GM18499 (cell line): ENCODE measurements at regions not wholly inside any gene's neighbourhood (a gene's known extent, or its start where the extent isn't known, plus 50 kb on each side); places are given as distances from the start of the nearest gene placed in this dataset.
"Not testable (repeated sequence)": the region's sequence is repeated elsewhere in the genome, so short reads cannot be mapped to it uniquely, and the experiment has no call there.

Source experiments
- ATAC-seq: cut with Tn5 transposase; IDR thresholded peaks from one replicate; pipeline ENCODE4 v1.9.1; 2021; ENCODE audit warnings: moderate number of reproducible peaks; ENCODE audit not compliant: insufficient read depth, unreplicated experiment

DNA sequence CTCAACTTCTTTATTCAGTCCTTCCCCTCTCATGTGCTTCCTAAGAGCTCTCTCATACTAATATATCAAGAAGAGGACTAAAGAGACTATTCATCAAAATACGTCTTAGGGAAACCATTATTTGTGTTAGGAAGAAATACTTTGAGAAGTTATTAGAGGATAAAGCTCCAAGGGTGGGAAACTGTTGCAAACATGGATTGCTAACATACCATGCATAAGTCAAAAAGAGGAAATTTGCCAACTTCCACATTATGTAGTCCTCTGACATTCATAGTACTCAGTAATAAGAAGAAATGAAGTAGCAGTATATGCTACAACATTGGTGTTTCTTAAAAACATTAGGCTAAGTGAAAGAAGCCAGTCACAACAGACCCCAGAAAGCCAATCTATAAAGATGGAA, 128.8 kb upstream of the CLEC14A start:
- ATAC-seq = no peak

- no peak for ATAC-seq
Measured at GRCh38 chr14:38367922-38368321, 112.0 kb upstream of the CLEC14A start.

DNA sequence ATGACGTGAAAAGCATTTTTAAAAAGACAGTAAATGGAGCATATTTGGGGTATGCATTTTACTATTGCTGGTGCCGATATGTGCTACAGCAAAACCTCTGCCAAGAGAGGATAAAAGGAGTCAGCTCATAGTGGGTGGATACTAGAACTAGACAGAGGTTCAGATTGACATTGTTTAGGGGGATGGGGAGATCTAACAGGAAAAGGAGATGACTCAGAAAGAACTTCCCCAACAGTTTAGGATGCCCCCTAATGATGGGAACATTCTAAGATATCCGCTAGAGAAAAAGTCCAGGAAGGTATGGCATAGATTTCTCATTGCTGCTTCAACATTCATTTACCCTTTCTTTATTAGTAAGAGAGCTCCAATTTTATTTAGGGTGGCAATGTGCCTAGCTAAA, 110.5 kb upstream of the CLEC14A start:
- ATAC-seq = no peak

DNA sequence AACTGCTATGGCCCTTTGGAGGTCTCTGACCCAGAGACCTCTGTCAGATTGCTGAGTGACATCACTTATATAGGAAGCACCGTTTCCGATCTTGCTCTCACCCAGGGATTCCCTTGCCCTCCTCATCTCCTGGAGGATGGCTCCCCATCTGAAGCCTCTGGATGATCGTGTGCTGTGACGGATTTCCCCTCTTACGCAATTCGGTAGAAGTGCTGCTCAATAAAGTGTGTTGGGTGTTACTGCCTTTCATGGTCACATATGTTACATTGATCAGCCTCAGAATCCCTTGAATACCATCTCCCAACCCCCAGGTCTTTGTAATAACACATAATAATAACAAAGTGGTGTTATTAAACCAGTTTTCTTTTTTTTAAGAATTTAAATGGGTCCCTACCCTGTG, 107.3 kb upstream of the CLEC14A start:
- no peak for ATAC-seq

GRCh38 chr14:38357557-38357956, 101.7 kb upstream of the CLEC14A start:
- no peak for ATAC-seq

DNA sequence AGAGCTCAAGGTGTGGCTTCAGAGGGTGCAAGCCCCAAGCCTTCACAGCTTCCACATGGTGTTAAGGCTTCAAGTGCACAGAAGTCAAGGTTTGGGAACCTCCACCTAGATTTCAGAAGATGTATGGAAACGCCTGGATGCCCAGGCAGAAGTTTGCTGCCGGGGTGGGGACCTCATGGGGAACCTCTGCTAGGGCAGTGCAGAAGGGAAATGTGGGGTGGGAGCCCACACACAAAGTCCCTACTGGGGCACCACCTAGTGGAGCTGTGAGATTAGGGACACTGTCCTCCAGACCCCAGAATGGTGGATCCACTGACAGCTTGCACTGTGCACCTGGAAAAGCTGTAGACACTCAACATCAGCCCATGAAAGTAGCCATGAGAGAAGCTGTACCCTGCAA, 99.6 kb upstream of the CLEC14A start:
- ATAC-seq = not testable (repeated sequence)

- no peak for ATAC-seq
Measured at GRCh38 chr14:38350102-38350501, 94.2 kb upstream of the CLEC14A start.

GRCh38 chr14:38342803-38343202, 86.9 kb upstream of the CLEC14A start:
- ATAC-seq = no peak

GRCh38 chr14:38339696-38340095, 83.8 kb upstream of the CLEC14A start:
- no peak for ATAC-seq

DNA sequence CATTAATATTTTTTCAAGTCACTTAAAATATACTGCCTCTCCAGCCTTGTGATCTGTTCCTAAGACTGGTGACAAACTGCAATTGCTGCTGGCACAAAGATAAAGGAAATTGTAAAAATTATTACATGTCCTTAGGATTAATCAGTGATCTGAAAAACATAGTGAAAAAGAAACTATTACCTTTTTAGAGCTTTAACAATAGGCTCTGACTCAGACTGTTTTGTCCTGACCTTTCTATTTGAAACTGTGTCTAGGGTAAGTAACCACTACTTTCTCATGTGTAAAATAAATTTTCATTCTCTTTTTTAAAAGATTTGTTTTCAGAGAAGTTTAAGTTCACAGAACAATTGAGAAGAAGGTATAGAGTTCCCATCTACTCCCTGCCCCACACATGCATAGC, 80.4 kb upstream of the CLEC14A start:
- ATAC-seq = no peak

- no peak for ATAC-seq
Measured at GRCh38 chr14:38330275-38330674, 74.4 kb upstream of the CLEC14A start.

DNA sequence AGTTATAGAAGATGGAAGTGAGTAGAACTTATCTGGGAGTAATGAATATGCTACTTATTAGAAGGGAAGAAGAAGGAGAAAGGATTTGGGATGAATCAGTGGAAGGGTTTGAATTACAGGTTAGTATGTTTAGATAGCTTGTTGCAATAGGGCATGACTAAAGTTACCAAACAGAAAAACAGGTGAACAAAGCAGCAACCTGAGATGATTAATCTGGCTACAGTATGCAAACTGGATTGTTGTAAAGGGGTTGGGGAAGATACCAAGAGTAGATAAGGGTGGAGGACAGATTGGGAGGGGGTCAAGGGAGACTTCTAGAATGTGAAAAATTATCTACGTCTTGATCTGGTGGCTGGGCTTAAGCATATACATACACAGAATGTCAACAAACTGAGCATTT, 73.4 kb upstream of the CLEC14A start:
- no peak for ATAC-seq

- ATAC-seq = no peak
Measured at GRCh38 chr14:38316922-38317321, 61.0 kb upstream of the CLEC14A start.

DNA sequence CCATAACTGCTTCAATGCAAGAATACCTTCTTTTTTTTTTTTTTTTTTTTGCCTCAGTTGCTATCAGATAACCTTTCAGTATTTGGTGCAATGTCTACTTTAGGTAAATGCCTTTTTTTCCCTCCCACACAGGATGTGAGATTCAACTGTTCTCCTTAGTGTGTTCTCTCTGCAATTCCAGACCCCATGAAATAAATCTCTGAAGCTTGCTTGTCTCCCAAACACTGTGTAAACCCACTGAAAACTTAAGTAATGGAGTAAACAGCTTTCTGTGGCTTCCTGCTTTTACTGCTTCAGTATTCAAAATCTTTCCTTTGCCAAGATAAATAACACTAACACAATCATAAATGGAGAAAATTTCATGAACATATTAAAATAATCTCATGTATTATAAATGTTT, 55.8 kb upstream of the CLEC14A start:
- ATAC-seq = no peak

- no peak for ATAC-seq
Measured at GRCh38 chr14:38310420-38310995, 54.6 kb upstream of the CLEC14A start.

DNA sequence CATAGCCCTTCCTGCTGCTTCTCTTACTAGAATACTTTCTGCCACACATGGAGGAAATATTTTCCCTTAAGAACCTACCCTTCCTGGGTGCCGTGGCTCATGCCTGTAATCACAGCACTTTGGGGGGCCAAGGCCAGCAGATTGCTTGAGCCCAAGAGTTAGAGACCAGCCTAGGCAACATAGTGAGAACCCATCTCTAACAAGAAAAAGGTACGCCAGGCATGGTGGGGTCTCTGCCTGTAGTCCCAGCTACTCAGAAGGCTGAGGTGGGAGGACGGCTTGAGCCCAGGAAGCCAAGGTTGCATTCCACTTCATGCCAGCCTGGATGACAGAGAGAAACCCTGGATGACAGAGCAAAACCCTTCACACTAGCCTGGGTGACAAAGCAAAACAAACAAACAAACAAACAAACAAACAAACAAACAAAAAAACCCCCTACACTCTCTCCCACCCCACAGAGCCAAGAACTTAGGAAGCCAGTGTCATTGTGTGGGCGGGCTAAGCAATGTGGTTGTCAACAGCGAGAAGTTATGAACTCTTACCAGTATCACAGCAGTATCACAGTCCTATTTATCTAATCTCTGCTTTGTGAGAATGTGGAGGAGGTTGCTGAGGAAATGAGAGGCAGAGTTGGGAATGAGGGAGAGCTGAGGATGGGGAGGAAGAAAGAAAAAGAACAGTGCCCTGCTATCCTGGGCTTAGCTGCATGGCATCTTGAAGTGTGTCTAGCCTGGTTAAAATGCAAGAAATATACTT, 53.8 kb upstream of the CLEC14A start:
- no peak for ATAC-seq
